Cardiac muscle cell (in vitro differentiated cells and primary cell): ENCODE measurements at regions not wholly inside any gene's neighbourhood (a gene's known extent, or its start where the extent isn't known, plus 50 kb on each side); places are given as distances from the start of the nearest gene placed in this dataset.

Source experiments
- DNase-seq, 2 donors: peaks; one replicate each; pipeline versions ENCODE4 v3.0.0 to v3.0.0-alpha.2; 2010 to 2017; ENCODE audit warnings: low read depth in 1 of 2, low spot score in 1 of 2
- H3K27ac ChIP-seq: fragments of 200-600 bp; sonication (generic); 2 replicates; pipeline ENCODE4 v1.5.1; 2016
- H3K27me3 ChIP-seq: fragments of 200-600 bp; sonication (generic); 2 replicates; pipeline ENCODE4 v1.6.0; 2016; ENCODE audit warnings: control low read depth
- H3K36me3 ChIP-seq: fragments of 200-600 bp; sonication (generic); 2 replicates; pipeline ENCODE4 v1.5.1; 2016; ENCODE audit warnings: control low read depth
- H3K4me1 ChIP-seq: fragments of 200-600 bp; sonication (generic); 2 replicates; pipeline ENCODE4 v1.8.1; 2017; ENCODE audit warnings: low read depth, mild to moderate bottlenecking, mixed run types
- H3K4me3 ChIP-seq: fragments of 200-600 bp; sonication (generic); 2 replicates; pipeline ENCODE4 v1.5.1; 2016; ENCODE audit warnings: mild to moderate bottlenecking
- H3K9me3 ChIP-seq: fragments of 200-600 bp; sonication (generic); 2 replicates; pipeline ENCODE4 v1.5.1; 2017; ENCODE audit warnings: low read depth, mild to moderate bottlenecking, control low read depth
- CTCF ChIP-seq: IDR thresholded peaks from 2 replicates; pipeline ENCODE4 v1.5.1; 2012; ENCODE audit warnings: low read depth, mild to moderate bottlenecking, low read length

GRCh38 chr11:122031813-122032212, 84.2 kb downstream of the BLID start:
- Histone ChIP-seq H3K9me3 (no peaks in the 10 kb centered on the region), H3K27ac (no peak overlapping the region), H3K36me3 (no peaks in the 10 kb centered on the region), H3K27me3 (no peaks in the 10 kb centered on the region), H3K4me3 (no peak overlapping the region), H3K4me1 (peaks cover 8% of the 10 kb centered on the region)
- TF ChIP-seq CTCF = no peak
- DNase-seq = no peak

GRCh38 chr11:122030286-122030685, 85.7 kb downstream of the BLID start:
- DNase-seq = no peak
- Histone ChIP-seq H3K27me3 (no peaks in the 10 kb centered on the region), H3K36me3 (no peaks in the 10 kb centered on the region), H3K4me3 (no peak overlapping the region), H3K27ac (no peak overlapping the region), H3K9me3 (no peaks in the 10 kb centered on the region), H3K4me1 (no peaks in the 10 kb centered on the region)
- TF ChIP-seq CTCF = no peak

GRCh38 chr11:122028545-122028944, 87.5 kb downstream of the BLID start:
- no peak overlapping the region for H3K4me3 ChIP-seq
- no peak overlapping the region for H3K27ac ChIP-seq
- no peaks in the 10 kb centered on the region for H3K27me3 ChIP-seq
- no peaks in the 10 kb centered on the region for H3K36me3 ChIP-seq
- TF ChIP-seq CTCF = no peak
- no peaks in the 10 kb centered on the region for H3K9me3 ChIP-seq
- no peak for DNase-seq
- H3K4me1 ChIP-seq = no peaks in the 10 kb centered on the region

- H3K27ac ChIP-seq = no peak overlapping the region
- no peak for DNase-seq
- no peaks in the 10 kb centered on the region for H3K9me3 ChIP-seq
- no peak overlapping the region for H3K4me3 ChIP-seq
- H3K36me3 ChIP-seq = no peaks in the 10 kb centered on the region
- TF ChIP-seq CTCF = no peak
- no peaks in the 10 kb centered on the region for H3K27me3 ChIP-seq
- no peaks in the 10 kb centered on the region for H3K4me1 ChIP-seq
Measured at GRCh38 chr11:122028036-122028435, 88.0 kb downstream of the BLID start.

GRCh38 chr11:122025757-122026156, 90.3 kb downstream of the BLID start:
- Histone ChIP-seq H3K4me1 (no peaks in the 10 kb centered on the region), H3K27me3 (no peaks in the 10 kb centered on the region), H3K4me3 (no peak overlapping the region), H3K9me3 (no peaks in the 10 kb centered on the region), H3K27ac (no peak overlapping the region), H3K36me3 (no peaks in the 10 kb centered on the region)
- TF ChIP-seq CTCF = no peak
- no peak for DNase-seq

- Histone ChIP-seq H3K4me3 (no peak overlapping the region), H3K4me1 (no peaks in the 10 kb centered on the region), H3K27me3 (no peaks in the 10 kb centered on the region), H3K9me3 (no peaks in the 10 kb centered on the region), H3K27ac (no peak overlapping the region), H3K36me3 (no peaks in the 10 kb centered on the region)
- DNase-seq = no peak
- TF ChIP-seq CTCF = no peak
Measured at GRCh38 chr11:122024278-122024677, 91.7 kb downstream of the BLID start.
